ENCODE measurements at regions not wholly inside any gene's neighbourhood (a gene's known extent, or its start where the extent isn't known, plus 50 kb on each side); places are given as distances from the start of the nearest gene placed in this dataset.

DNA sequence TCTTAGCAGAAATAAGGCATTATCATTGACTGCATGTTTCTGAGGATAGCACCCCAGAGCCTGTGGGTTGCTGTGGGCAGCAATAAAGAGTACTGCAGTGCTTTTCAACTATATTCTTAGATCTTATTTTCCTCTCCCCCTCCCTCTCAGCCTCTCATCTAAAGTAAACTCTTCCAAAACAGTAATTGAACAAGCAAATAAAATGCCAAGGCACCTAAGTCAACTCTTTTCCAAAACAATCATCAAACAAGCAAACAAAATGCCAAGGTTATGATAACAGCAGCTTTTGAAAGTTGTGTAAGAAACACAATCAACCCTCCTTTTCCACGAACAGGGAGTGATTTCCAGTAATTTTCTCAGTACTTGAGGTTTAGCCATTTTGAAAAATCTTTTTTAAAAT is 1542.6 kb downstream of the AACS start:
- TF ChIP-seq CTCF (IDR thresholded peaks at IDR 0.05; ENCODE audit: poor library complexity, severe bottlenecking) (no peak), POLR2AphosphoS5 (IDR thresholded peaks at IDR 0.05) (no peak)
